ENCODE measurements at regions not wholly inside any gene's neighbourhood (a gene's known extent, or its start where the extent isn't known, plus 50 kb on each side); places are given as distances from the start of the nearest gene placed in this dataset.

DNA sequence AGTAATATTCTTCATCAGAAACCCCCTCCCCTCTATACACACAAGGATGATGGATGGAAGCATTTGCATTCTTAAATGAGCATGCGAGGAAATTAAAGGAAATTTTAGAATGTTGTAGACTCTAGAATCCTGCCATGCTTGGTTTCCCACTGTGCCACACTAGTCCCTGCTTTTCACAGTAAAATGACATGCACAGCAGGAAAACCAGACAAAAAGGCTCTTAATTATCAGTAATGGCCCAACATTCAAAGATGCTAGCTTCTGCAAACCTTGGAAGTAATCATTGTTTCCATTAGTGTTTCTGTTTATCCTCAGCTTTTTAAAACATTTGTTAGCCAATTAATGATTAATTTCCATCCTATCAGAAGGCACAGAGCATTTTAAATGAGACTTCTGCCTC lies 255.8 kb downstream of the SLCO4C1 start:
- Histone ChIP-seq H4K20me1 (ENCODE audit: insufficient read depth) (no peaks in the 10 kb centered on the region), H3K4me3 (no peak overlapping the region), H3F3A (ENCODE audit: insufficient read depth) (no peaks in the 10 kb centered on the region), H3K4me2 (ENCODE audit: unreplicated experiment) (no peak overlapping the region), H3K9me3 (ENCODE audit: low read depth) (no peaks in the 10 kb centered on the region), H3K9me2 (ENCODE audit: insufficient read depth) (no peaks in the 10 kb centered on the region), H2AFZ (no peak overlapping the region), H3K27me3 (replicated peaks; ENCODE audit: insufficient read depth) (no peaks in the 10 kb centered on the region), H3K36me3 (ENCODE audit: low read depth) (no peaks in the 10 kb centered on the region), H3K9ac (no peak overlapping the region), H3K27ac (no peak overlapping the region), H3K79me2 (ENCODE audit: insufficient read depth) (no peaks in the 10 kb centered on the region), H3K4me1 (ENCODE audit: insufficient read depth) (no peaks in the 10 kb centered on the region)
- TF ChIP-seq EZH2phosphoT487 (IDR thresholded peaks at IDR 0.05; ENCODE audit: insufficient read depth, low read depth), result no peak
- DNase-seq, result no peak
- WGBS, 2 experiments (ENCODE audit: low coverage in 1 of 2, low lambda C conversion rate in 2 of 2, missing lambda C conversion rate in 2 of 2), result 4% methylated on average over 1 of the region's 1 CpG
- in situ Hi-C loops (cut with MboI), result no loop called here

DNA sequence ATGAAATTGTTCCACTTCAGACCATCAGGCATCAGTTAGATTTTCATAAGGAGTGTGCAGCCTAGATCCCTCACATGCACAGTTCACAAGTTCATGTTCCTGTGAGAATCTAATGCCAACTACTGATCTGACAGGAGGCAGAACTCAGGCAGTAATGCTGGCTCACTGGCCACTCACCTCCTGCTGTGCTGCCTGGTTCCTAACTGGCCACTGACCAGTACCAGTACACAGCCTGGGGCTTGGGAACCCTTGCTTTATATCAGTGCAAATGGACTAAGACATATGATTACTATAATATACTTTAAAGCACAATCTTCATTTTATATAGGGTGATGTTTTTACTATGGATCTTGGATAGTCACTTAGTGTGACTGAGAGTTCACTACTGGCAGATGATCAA lies 259.2 kb downstream of the SLCO4C1 start:
- Histone ChIP-seq H3K27ac (no peak overlapping the region), H2AFZ (no peak overlapping the region), H3K4me2 (ENCODE audit: unreplicated experiment) (no peak overlapping the region), H3K27me3 (replicated peaks; ENCODE audit: insufficient read depth) (no peaks in the 10 kb centered on the region), H4K20me1 (ENCODE audit: insufficient read depth) (no peaks in the 10 kb centered on the region), H3K9ac (no peak overlapping the region), H3K9me2 (ENCODE audit: insufficient read depth) (no peaks in the 10 kb centered on the region), H3K9me3 (ENCODE audit: low read depth) (no peaks in the 10 kb centered on the region), H3K4me3 (no peak overlapping the region), H3F3A (ENCODE audit: insufficient read depth) (no peaks in the 10 kb centered on the region), H3K79me2 (ENCODE audit: insufficient read depth) (no peaks in the 10 kb centered on the region), H3K4me1 (ENCODE audit: insufficient read depth) (no peaks in the 10 kb centered on the region), H3K36me3 (ENCODE audit: low read depth) (no peaks in the 10 kb centered on the region)
- no peak for DNase-seq
- in situ Hi-C loops (cut with MboI), result no loop called here
- no peak for TF ChIP-seq EZH2phosphoT487 (IDR thresholded peaks at IDR 0.05; ENCODE audit: insufficient read depth, low read depth)
- no peak for TF ChIP-seq EZH2 (IDR thresholded peaks at IDR 0.05; ENCODE audit: insufficient read depth, poor library complexity, severe bottlenecking)

DNA sequence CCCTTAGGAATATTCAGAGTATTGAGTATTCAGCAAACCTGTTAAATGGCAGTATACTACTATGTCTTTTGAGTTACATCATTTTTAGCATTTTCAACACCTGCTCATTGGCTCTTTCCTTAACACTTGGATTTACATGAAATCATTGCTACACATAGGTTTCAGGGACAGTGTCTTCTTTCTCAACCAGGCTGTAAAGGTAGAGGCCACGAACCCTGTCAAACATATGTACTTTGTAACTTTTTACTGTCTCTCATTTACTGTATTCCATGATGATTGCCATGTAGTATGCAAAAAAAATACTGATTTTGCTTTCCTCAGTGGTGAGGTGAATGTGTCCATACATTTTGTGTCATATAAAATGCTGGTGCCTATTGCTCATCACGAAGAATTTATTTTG lies 264.4 kb downstream of the SLCO4C1 start:
- Histone ChIP-seq H3K79me2 (ENCODE audit: insufficient read depth) (no peaks in the 10 kb centered on the region), H3K9me2 (ENCODE audit: insufficient read depth) (no peaks in the 10 kb centered on the region), H3K27ac (no peak overlapping the region), H3K4me2 (ENCODE audit: unreplicated experiment) (no peak overlapping the region), H4K20me1 (ENCODE audit: insufficient read depth) (no peaks in the 10 kb centered on the region), H3K27me3 (replicated peaks; ENCODE audit: insufficient read depth) (no peaks in the 10 kb centered on the region), H3F3A (ENCODE audit: insufficient read depth) (no peaks in the 10 kb centered on the region), H3K9me3 (ENCODE audit: low read depth) (no peaks in the 10 kb centered on the region), H2AFZ (no peak overlapping the region), H3K9ac (no peak overlapping the region), H3K4me1 (ENCODE audit: insufficient read depth) (no peaks in the 10 kb centered on the region), H3K4me3 (no peak overlapping the region), H3K36me3 (ENCODE audit: low read depth) (no peaks in the 10 kb centered on the region)
- TF ChIP-seq EZH2 (IDR thresholded peaks at IDR 0.05; ENCODE audit: insufficient read depth, poor library complexity, severe bottlenecking), result no peak
- no peak for TF ChIP-seq EZH2phosphoT487 (IDR thresholded peaks at IDR 0.05; ENCODE audit: insufficient read depth, low read depth)
- WGBS, 2 experiments (ENCODE audit: low coverage in 1 of 2, low lambda C conversion rate in 2 of 2, missing lambda C conversion rate in 2 of 2), result 17 to 18% methylated on average over 2 of the region's 2 CpGs
- DNase-seq, result no peak
- in situ Hi-C loops (cut with MboI), result no loop called here

DNA sequence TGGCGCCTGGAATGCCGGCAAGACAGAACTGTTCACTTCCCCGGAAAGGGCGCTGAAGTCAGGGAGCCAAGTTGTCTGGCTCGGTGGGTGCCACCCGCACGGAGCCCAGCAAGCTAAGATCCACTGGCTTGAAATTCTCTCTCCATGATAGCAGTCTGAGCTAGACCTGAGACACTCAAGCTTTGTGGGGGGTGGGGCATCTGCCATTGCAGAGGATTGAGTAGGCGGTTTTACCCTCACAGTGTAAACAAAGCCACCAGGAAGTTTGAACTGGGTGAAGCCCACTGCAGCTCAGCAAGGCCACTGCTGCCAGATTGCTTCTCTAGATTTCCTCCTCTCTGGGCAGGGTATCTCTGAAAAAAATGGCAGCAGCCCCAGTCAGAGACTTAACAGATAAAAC lies 277.4 kb downstream of the SLCO4C1 start:
- TF ChIP-seq EZH2phosphoT487 (IDR thresholded peaks at IDR 0.05; ENCODE audit: insufficient read depth, low read depth), result no peak
- TF ChIP-seq EZH2 (IDR thresholded peaks at IDR 0.05; ENCODE audit: insufficient read depth, poor library complexity, severe bottlenecking), result no peak
- no peaks in the 10 kb centered on the region for H3K79me2 ChIP-seq (ENCODE audit: insufficient read depth)
- H3K9me2 ChIP-seq (ENCODE audit: insufficient read depth), result no peaks in the 10 kb centered on the region
- H3F3A ChIP-seq (ENCODE audit: insufficient read depth), result no peaks in the 10 kb centered on the region
- no peak overlapping the region for H3K4me3 ChIP-seq
- no peaks in the 10 kb centered on the region for H4K20me1 ChIP-seq (ENCODE audit: insufficient read depth)
- H3K9ac ChIP-seq, result no peak overlapping the region
- H3K9me3 ChIP-seq (ENCODE audit: low read depth), result no peaks in the 10 kb centered on the region
- H3K27ac ChIP-seq, result no peak overlapping the region
- DNase-seq, result no peak
- 57 to 63% methylated on average over 8 of the region's 8 CpGs for WGBS, 2 experiments (ENCODE audit: low coverage in 1 of 2, low lambda C conversion rate in 2 of 2, missing lambda C conversion rate in 2 of 2)
- H3K27me3 ChIP-seq (replicated peaks; ENCODE audit: insufficient read depth), result no peaks in the 10 kb centered on the region
- H3K36me3 ChIP-seq (ENCODE audit: low read depth), result no peaks in the 10 kb centered on the region
- in situ Hi-C loops (cut with MboI), result no loop called here
- no peak overlapping the region for H3K4me2 ChIP-seq (ENCODE audit: unreplicated experiment)
- no peak overlapping the region for H2AFZ ChIP-seq
- no peaks in the 10 kb centered on the region for H3K4me1 ChIP-seq (ENCODE audit: insufficient read depth)

DNA sequence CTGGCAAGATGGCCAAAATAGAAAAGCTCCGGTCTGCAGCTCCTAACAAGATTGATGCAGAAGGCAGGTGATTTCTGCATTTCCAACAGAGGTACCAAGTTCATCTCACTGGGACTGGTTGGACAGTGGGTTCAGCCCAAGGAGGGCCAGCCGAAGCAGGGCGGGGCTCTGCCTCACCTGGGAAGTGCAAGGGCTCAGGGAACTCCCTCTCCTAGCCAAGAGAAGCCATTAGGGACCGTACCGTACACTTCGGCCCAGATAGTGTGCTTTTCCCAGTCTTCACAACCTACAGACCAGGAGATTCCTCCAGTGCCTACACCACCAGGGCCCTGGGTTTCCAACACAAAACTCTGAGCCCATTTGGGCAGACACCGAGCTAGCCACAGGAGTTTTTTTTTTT lies 277.8 kb downstream of the SLCO4C1 start:
- Histone ChIP-seq H3K4me3 (no peak overlapping the region), H3K36me3 (ENCODE audit: low read depth) (no peaks in the 10 kb centered on the region), H3F3A (ENCODE audit: insufficient read depth) (no peaks in the 10 kb centered on the region), H3K27me3 (replicated peaks; ENCODE audit: insufficient read depth) (no peaks in the 10 kb centered on the region), H3K9me2 (ENCODE audit: insufficient read depth) (no peaks in the 10 kb centered on the region), H2AFZ (no peak overlapping the region), H3K4me1 (ENCODE audit: insufficient read depth) (no peaks in the 10 kb centered on the region), H3K4me2 (ENCODE audit: unreplicated experiment) (no peak overlapping the region), H3K27ac (no peak overlapping the region), H4K20me1 (ENCODE audit: insufficient read depth) (no peaks in the 10 kb centered on the region), H3K9ac (no peak overlapping the region), H3K9me3 (ENCODE audit: low read depth) (no peaks in the 10 kb centered on the region), H3K79me2 (ENCODE audit: insufficient read depth) (no peaks in the 10 kb centered on the region)
- TF ChIP-seq EZH2phosphoT487 (IDR thresholded peaks at IDR 0.05; ENCODE audit: insufficient read depth, low read depth) (no peak), EZH2 (IDR thresholded peaks at IDR 0.05; ENCODE audit: insufficient read depth, poor library complexity, severe bottlenecking) (no peak)
- no peak for DNase-seq
- in situ Hi-C loops (cut with MboI), result no loop called here
- WGBS, 2 experiments (ENCODE audit: low coverage in 1 of 2, low lambda C conversion rate in 2 of 2, missing lambda C conversion rate in 2 of 2), result 24 to 25% methylated on average over 7 of the region's 7 CpGs

Data from GM23248 (cell line).